GM12892 (cell line): ENCODE measurements at regions not wholly inside any gene's neighbourhood (a gene's known extent, or its start where the extent isn't known, plus 50 kb on each side); places are given as distances from the start of the nearest gene placed in this dataset.

Experiments
- POLR2A ChIP-seq: IDR thresholded peaks from 2 replicates; pipeline ENCODE4 v1.6.1; 2011; ENCODE audit warnings: low read depth, low read length, control low read depth
- POLR2AphosphoS5 ChIP-seq: IDR thresholded peaks from 2 replicates; pipeline ENCODE4 v1.6.1; 2011; ENCODE audit warnings: low read depth, low read length, control low read depth
- TAF1 ChIP-seq: IDR thresholded peaks from 2 replicates; pipeline ENCODE4 v1.6.1; 2011; ENCODE audit warnings: low read depth, mild to moderate bottlenecking, control low read depth, low read length, borderline replicate concordance

- TF ChIP-seq POLR2A (no peak), POLR2AphosphoS5 (no peak), TAF1 (no peak)
Observed at GRCh38 chr14:97975216-97975615, 1178.0 kb downstream of the VRK1 start.
